ENCODE measurements at regions not wholly inside any gene's neighbourhood (a gene's known extent, or its start where the extent isn't known, plus 50 kb on each side); places are given as distances from the start of the nearest gene placed in this dataset.
"Not testable (repeated sequence)": the region's sequence is repeated elsewhere in the genome, so short reads cannot be mapped to it uniquely, and the experiment has no call there.

DNA sequence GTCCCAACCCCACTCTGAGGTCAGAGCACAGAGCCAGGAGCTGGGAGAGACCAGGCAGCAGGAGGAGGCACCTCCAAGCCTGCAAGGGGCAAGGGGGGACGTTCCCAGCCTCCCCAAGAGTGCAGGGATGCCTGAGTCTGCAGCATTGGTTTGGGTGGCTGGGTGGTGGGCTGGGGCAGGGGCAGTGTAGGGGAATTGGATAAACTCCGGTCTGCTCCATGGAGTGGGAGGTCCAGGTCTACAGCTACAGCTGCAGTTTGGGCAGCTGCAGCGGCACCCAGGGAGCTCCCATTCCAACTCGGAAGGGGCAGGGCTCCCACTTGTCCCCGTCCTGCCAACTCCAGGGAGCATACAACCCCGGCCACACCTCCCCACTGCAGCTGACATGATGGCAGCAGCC, 617.5 kb upstream of the SEMA6D start:
- in situ Hi-C loops (cut with HindIII; ENCODE audit: extremely low pct_ligation_motif_present, low pct_unique_long_range_greater_than_20kb); POLR2A ChIA-PET; ATAC-seq; H3K4me1 ChIP-seq (ENCODE audit: insufficient read depth, low read length); H3K9ac ChIP-seq (ENCODE audit: insufficient read depth, low read depth, low read length); H3K27ac ChIP-seq (ENCODE audit: extremely low read length, insufficient read depth, low read length); H3K36me3 ChIP-seq (replicated peaks in 1 of 2; ENCODE audit: control insufficient read depth in 1 of 2, insufficient read depth in 2 of 2, low read length in 2 of 2); H3K4me2 ChIP-seq (ENCODE audit: low read depth, low read length); H3K79me2 ChIP-seq (ENCODE audit: insufficient read depth, low read length); H3K27me3 ChIP-seq (ENCODE audit: control insufficient read depth in 1 of 2, insufficient read depth in 2 of 2, low read length in 2 of 2); FAIRE-seq; intact Hi-C loops (cut with micrococcal nuclease; ENCODE audit: unreplicated experiment); BruUV-seq (replicated peaks); H3K4me3 ChIP-seq (replicated peaks in 1 of 3; ENCODE audit: insufficient read depth in 1 of 3, low read depth in 2 of 3, low read length in 3 of 3); DNase-seq (ENCODE audit: low spot score); CTCF ChIA-PET (ENCODE audit: low intra/inter-chr PET ratio, low total read pairs); H2AFZ ChIP-seq (ENCODE audit: low read length); H4K20me1 ChIP-seq (ENCODE audit: insufficient read depth, low read length): not testable (repeated sequence)
- WGBS (ENCODE audit: low lambda C conversion rate), result no CpG with 5 or more reads among the region's 6 CpGs
- peaks cover 71% of the 10 kb centered on the region for H3K9me3 ChIP-seq (ENCODE audit: low read length)

DNA sequence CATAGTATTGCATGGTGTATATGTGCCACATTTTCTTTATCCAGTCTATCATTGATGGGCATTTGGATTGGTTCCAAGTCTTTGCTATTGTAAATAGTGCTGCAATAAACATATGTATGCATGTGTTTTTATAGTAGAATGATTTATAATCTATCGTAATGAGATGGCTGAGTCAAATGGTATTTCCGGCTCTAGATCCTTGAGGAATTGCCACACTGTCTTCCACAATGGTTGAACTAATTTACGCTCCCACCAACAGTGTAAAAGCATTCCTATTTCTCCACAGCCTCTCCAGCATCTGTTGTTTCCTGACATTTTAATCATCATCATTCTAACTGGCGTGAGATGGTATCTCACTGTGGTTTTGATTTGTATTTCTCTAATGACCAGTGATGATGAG, 608.5 kb upstream of the SEMA6D start:
- H3K4me2 ChIP-seq (ENCODE audit: low read depth, low read length); FAIRE-seq; H3K36me3 ChIP-seq (replicated peaks in 1 of 2; ENCODE audit: control insufficient read depth in 1 of 2, insufficient read depth in 2 of 2, low read length in 2 of 2); in situ Hi-C loops (cut with HindIII; ENCODE audit: extremely low pct_ligation_motif_present, low pct_unique_long_range_greater_than_20kb); intact Hi-C loops (cut with micrococcal nuclease; ENCODE audit: unreplicated experiment); ATAC-seq; H2AFZ ChIP-seq (ENCODE audit: low read length); DNase-seq (ENCODE audit: low spot score); CTCF ChIA-PET (ENCODE audit: low intra/inter-chr PET ratio, low total read pairs); POLR2A ChIA-PET; H3K4me3 ChIP-seq (replicated peaks in 1 of 3; ENCODE audit: insufficient read depth in 1 of 3, low read depth in 2 of 3, low read length in 3 of 3); H3K4me1 ChIP-seq (ENCODE audit: insufficient read depth, low read length); H4K20me1 ChIP-seq (ENCODE audit: insufficient read depth, low read length); BruUV-seq (replicated peaks); H3K27me3 ChIP-seq (ENCODE audit: control insufficient read depth in 1 of 2, insufficient read depth in 2 of 2, low read length in 2 of 2); H3K79me2 ChIP-seq (ENCODE audit: insufficient read depth, low read length); H3K9ac ChIP-seq (ENCODE audit: insufficient read depth, low read depth, low read length); H3K27ac ChIP-seq (ENCODE audit: extremely low read length, insufficient read depth, low read length): not testable (repeated sequence)
- 53% methylated on average over 4 of the region's 4 CpGs for WGBS (ENCODE audit: low lambda C conversion rate)
- peaks cover 47% of the 10 kb centered on the region for H3K9me3 ChIP-seq (ENCODE audit: low read length)

- Histone ChIP-seq H3K4me3 (replicated peaks in 1 of 3; ENCODE audit: insufficient read depth in 1 of 3, low read depth in 2 of 3, low read length in 3 of 3) (no peak overlapping the region), H3K36me3 (replicated peaks in 1 of 2; ENCODE audit: control insufficient read depth in 1 of 2, insufficient read depth in 2 of 2, low read length in 2 of 2) (no peaks in the 10 kb centered on the region), H3K4me1 (ENCODE audit: insufficient read depth, low read length) (no peaks in the 10 kb centered on the region), H3K27me3 (ENCODE audit: control insufficient read depth in 1 of 2, insufficient read depth in 2 of 2, low read length in 2 of 2) (no peaks in the 10 kb centered on the region), H3K4me2 (ENCODE audit: low read depth, low read length) (no peak overlapping the region), H3K79me2 (ENCODE audit: insufficient read depth, low read length) (no peaks in the 10 kb centered on the region), H3K9me3 (ENCODE audit: low read length) (peaks cover 80% of the 10 kb centered on the region), H4K20me1 (ENCODE audit: insufficient read depth, low read length) (no peaks in the 10 kb centered on the region), H2AFZ (ENCODE audit: low read length) (no peak overlapping the region), H3K27ac (ENCODE audit: extremely low read length, insufficient read depth, low read length) (no peak overlapping the region), H3K9ac (ENCODE audit: insufficient read depth, low read depth, low read length) (no peak overlapping the region)
- ChIA-PET POLR2A (no interaction called here), CTCF (ENCODE audit: low intra/inter-chr PET ratio, low total read pairs) (no interaction called here)
- FAIRE-seq (no peak), ATAC-seq (no peak), DNase-seq (ENCODE audit: low spot score) (no peak)
- WGBS (ENCODE audit: low lambda C conversion rate), result 37% methylated on average over 2 of the region's 2 CpGs
- intact Hi-C loops (cut with micrococcal nuclease; ENCODE audit: unreplicated experiment) (no loop called here), in situ Hi-C loops (cut with HindIII; ENCODE audit: extremely low pct_ligation_motif_present, low pct_unique_long_range_greater_than_20kb) (no loop called here)
- no TSS peak for BruUV-seq (replicated peaks)
- TF ChIP-seq SIX4 (CRISPR knock-in tag; IDR thresholded peaks at IDR 0.05), result no peak
- no peak for TF ChIP-seq HNRNPH1 (optimal IDR thresholded peaks at IDR 0.05; ENCODE audit: low read depth, low read length)
- no peak for TF ChIP-seq POLR2AphosphoS5 (IDR thresholded peaks at IDR 0.05; ENCODE audit: low read depth, low read length)
- TF ChIP-seq ZNF570 (CRISPR knock-in tag; IDR thresholded peaks at IDR 0.05; ENCODE audit: borderline replicate concordance), result no peak
- TF ChIP-seq ZNF691 (CRISPR knock-in tag; IDR thresholded peaks at IDR 0.05; ENCODE audit: borderline replicate concordance, low read depth), result no peak
- TF ChIP-seq ZNF639 (CRISPR knock-in tag; conservative IDR thresholded peaks at IDR 0.05), result no peak
- TF ChIP-seq TMF1 (CRISPR knock-in tag; IDR thresholded peaks at IDR 0.05; ENCODE audit: low read depth), result no peak
Observed at GRCh38 chr15:47116698-47117097, 600.6 kb upstream of the SEMA6D start.
